ENCODE measurements at regions not wholly inside any gene's neighbourhood (a gene's known extent, or its start where the extent isn't known, plus 50 kb on each side); places are given as distances from the start of the nearest gene placed in this dataset.

DNA sequence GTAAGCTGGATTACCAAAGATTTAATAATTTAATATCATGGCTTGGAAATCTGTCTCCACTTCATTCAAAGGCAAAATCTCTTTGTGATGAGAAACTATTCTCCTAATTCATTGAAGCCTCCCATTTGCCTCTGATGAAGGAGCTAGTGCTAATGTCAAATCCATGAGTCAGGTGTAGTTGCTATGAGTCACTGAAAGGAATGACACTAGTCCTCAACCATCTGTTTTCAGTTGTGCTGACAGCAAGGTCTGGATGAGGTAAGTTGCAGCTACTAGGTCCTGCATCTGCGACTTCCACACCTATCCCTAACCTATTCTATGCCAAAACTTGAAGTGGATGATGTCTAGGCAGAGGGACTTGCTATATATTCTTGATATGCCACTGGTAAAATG is 324.0 kb upstream of the UBE2E3 start:
- no peak for DNase-seq

DNA sequence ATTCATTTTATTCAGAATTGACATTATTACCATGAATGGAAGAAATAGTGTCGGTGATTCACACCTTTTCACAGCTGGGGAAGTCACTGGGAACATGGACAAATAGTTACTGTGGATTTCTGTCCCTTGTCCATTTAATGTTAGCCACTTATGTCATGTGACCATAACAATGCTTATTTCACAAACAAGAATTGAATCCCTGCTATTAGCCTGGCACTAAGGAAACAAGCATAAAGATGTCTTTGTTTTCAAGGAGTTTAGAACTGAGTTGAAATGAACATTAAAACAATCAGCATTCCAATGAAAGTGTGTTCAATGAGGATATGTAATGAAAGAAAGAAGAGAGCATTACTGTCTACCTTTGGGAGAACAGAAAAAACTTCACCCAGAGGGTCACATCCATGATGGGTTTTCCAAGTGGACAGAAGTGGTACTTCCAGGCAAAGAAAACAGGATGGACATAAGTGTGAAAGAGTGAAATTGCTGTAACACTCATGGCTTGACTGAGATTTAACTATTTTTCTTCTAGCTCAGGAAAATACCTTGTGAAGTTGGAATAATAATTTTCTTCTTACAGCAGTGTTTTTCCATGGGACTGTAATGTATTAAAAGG is 324.5 kb upstream of the UBE2E3 start:
- DNase-seq, result no peak

- DNase-seq, result no peak
Observed at GRCh38 chr2:180655393-180655792, 325.0 kb upstream of the UBE2E3 start.

GRCh38 chr2:180653481-180653880 is 326.9 kb upstream of the UBE2E3 start:
- DNase-seq, result no peak

GRCh38 chr2:180652794-180653193 is 327.6 kb upstream of the UBE2E3 start:
- no peak for DNase-seq

DNA sequence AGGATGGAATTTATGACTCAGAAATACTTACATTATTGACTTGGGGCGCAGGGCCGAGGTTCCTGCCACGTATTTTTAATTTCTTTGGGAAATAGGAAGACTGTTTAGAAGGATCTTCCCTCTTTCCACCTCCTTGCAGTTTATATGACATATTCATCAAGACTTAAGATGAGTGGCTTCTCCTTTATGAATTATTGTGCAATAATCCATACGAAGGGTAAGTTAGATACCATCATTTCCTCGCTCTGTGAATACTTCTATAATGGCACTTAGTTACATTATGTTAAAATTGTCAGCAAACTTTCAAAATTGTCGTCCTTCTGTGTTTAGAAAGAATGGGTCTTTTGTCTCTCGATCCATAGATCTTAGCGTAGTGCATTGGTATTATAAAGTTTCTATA is 328.8 kb upstream of the UBE2E3 start:
- no peak for DNase-seq

GRCh38 chr2:180647621-180648020 is 332.8 kb upstream of the UBE2E3 start:
- no peak for DNase-seq

DNA sequence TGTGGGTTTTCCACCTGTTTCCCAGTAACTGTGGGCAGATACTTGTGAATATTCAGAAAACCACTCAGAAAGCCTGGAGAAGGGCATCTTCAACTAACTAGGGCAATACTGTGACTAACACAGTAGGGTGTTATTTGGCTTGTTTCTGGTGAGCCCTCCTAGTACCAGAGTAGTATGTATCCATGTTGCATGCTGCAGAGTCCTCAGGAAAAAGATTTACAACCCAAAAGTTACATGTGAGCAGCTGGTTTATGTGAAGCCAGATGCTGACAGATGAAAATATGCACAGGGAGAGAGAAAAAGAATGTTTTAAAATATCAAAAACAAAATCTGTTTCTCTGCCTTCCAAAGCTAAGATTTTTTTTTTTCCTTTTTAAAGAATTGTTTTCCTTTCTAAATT is 333.2 kb upstream of the UBE2E3 start:
- no peak for DNase-seq

DNA sequence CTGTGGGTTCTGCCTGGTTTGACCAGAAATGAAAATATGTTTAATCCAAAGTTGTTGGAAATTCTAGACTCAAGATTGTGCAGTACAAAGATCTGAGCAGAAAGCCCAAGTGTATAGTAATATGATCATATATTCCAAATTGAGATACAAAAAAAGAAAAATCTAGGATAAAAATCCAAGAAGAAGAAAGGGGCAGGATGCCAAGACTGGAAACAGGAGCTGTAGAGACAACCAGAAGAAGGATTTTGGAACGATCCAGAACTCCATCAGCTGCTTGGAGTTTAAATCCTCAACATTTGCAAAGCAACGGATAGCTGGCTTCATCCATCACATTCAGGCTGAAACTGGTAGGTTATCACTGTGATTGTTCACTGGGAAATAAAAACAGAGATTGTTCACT is 333.6 kb upstream of the UBE2E3 start:
- no peak for DNase-seq

GRCh38 chr2:180644709-180645108 is 335.7 kb upstream of the UBE2E3 start:
- DNase-seq, result no peak

DNA sequence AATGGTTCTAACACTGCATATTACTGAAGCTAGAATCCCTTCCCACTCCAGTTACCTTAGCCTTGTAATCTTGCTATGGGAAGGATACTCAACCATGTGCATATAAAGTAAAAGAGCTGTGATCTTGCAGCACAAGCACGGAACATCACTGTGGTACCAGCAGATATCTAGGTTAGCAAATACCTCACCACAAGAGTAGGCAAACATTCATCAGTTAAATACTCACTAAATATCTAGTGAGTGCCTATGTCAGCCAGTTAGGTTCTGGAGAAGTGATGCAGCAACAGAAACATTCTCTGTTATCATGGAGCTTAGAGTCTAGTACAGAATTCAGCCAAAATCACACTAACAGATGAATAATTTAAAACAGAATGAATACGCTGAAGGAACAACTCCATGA is 349.6 kb upstream of the UBE2E3 start:
- no peak for DNase-seq

DNA sequence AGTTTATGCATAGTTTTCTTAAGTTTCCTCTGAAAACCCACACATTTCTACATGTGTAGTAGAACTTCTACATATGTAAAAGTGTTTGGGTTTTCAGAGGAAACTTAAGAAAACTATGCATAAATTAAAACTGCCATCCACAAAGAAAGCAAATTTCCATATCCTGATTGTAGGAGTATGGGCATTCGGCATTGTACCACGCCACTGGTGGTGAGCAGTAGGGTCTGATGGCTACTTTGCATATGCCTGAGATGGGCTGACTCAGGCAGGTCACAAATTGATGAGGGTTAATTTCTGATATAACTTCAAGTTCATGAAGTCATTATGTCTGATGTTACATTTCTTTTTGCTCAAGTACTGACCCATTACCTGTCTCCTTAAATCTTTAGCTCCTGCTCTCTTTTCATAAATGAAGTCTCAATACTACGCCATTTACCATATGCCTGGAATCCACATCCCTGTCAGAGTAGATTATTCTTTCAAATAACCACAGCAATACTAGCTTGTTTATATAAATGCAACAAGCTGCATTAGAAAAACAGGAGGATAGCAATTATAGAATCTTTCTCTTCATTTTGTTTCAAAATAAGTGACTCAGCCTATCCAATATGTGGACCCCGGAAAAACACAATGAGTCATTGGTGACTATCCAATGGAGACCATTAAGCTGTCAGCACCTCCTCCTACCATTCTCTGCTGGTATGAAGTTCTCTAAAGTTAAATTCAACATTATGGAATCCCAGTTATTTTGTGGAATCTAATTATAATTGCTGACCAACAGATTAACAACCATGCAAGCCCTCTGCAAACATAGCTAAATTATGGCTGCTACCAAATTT is 355.2 kb upstream of the UBE2E3 start:
- DNase-seq, result no peak

DNA sequence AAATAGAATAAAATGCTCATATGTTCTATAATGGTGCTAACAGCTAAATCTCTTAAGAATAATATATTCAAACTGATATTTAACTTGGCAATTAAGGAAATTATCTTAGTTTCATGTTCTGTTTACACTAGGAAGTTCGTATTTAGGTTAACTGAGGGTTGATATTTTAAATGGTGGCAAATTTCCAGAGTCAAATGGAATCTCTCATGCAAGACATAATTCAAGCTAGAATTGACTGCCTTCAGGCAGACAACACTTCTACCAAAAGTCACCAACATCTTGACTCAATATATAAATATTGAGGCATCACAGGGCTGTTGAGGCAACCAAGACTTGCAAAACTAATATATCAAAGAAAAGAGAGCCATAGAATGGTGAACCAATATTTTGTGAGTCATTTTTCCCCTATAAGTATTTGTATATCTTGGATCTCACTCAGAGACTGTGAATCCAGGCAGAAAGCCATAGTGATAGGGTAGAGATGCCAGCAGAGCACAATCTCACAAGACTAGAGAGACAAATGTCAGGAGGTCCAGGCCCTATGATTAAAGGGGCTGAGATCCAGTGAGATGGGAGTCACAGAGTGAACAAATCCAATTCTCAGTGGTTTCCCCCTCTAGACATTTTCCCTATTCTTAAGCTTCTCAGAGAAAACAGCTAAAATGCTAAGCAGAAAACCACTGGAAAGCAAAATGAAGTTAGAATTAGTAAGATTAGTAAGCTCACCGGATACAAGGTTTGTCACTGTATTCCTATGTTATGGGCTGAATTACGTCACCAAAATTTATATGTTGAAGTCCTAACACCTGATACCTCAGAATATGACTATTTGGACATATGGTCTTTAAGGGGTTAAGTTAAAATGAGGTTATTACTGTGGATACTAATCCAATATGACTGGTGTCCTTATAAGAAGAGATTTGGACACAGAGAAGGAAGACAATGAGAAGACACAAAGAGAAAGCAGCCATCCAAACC is 358.2 kb upstream of the UBE2E3 start:
- DNase-seq, result no peak

DNA sequence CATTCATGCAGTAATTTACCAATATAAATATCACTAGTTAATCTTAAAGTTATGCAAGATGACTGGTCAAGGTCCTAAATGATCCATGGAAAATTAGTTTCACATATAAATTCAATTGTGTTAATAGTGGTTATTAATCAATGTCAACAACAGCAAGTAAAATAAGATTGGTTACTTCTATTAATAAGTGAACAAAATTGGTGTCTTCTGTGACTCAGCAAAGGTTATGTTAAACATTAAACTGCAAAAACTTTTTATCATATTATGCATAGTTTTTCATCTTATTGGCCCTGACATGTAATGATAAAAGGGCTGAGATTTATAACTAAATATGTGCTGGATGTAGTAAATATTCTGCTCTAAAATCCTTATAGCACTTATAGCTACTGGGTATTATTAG is 359.0 kb upstream of the UBE2E3 start:
- DNase-seq, result no peak

- no peak for DNase-seq
Observed at GRCh38 chr2:180618570-180618969, 361.8 kb upstream of the UBE2E3 start.

DNA sequence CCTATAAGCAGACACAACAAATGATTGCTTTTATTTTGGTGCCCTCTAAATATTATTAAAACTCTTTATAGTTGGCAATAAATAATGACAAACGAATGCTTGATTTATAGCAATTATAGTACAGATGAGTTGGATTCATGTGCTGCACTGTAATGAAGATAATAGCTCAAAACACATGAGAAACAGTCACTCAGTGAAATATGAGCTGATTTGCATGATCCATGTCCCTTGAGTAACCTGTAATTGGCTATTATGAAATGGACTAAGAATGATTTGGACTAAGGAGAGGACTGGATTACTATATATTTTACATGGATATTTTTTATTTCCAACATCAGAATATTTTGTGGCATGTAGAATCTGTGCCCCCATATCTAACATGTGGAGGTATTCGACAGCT is 365.6 kb upstream of the UBE2E3 start:
- no peak for DNase-seq

GRCh38 chr2:180609626-180610340 is 370.6 kb upstream of the UBE2E3 start:
- DNase-seq, result no peak

DNA sequence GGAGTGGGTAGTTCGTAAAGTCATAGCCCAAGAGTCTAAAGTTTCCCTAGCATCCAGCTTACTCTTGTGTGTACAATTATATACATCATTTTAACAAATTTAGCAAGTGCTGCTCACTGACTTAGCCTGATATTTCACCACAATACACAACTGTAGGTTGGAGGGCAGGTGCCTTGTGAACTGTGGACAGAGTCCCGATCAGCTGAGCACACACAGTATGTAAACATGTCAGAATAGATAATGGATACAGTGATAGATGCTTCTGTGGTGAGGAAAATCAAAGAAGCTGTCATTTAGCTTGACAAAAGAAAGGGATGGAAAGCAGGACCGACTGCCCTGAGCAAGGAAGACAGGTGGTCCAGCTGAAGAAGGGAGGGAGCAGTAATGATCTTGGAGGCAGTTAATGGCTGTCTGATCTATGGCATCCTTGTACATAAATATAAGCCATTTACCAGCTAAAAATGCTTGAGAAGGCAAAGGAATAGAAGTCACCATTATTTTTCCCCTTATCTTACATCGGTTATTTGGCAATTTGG is 372.8 kb upstream of the UBE2E3 start:
- peak; percentile 47 for DNase-seq

DNA sequence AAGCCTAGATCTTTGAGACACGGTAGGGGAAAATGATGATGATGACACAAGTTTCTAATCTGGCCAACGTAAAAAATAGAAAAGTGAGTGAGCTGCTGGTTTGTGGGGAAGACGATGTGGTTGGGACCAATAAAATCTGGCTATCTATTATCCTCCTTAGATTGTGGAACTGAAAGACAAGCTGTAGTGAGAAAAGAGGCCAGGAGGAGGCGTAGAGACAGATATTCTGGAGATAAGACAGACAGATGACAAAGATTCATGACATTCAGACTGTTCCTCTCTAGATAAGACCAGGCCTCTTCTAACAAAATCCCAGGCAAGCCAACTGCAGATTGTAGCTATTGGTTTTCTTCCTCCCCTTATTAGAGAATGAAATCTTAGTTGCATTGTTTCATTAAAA is 376.3 kb upstream of the UBE2E3 start:
- no peak for DNase-seq

GRCh38 chr2:180601016-180601415 is 379.4 kb upstream of the UBE2E3 start:
- no peak for DNase-seq

DNA sequence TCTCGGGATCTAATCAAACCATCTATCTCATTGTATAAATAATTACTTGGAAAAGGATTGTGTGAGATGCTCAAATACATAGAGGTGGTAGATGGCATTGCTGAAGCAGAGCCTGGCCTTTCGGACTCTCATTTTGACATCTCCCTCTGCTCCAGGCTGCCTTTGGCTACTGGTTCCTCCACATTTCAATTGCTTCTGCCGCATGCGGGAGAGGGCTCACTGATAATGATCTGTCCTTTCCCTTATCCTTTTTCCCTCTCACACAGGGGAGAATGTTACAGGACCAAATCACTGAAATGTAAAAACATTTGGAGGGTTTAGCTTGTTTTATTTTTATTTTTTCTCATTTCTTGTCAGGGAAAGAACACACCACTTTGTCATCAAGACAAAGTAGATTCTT is 380.6 kb upstream of the UBE2E3 start:
- DNase-seq, result no peak

DNA sequence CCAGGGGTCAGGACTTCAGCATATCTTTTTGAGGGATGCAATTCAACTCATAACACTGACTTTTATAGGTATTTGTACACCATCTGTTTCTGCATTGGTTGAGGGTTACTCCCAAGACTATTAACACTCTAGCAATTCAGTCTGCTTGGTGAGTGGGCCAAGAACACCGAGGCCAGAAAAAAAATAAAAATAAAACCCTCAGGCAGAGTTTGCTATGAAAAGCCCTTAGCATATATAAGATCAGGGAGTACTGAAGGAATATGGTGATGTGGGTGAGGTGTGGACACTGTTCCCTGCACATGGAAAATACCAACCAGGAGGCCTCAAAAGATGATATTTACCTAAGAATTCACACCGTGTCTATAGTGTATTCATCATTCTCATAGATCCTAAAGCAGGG is 383.2 kb upstream of the UBE2E3 start:
- no peak for DNase-seq

DNA sequence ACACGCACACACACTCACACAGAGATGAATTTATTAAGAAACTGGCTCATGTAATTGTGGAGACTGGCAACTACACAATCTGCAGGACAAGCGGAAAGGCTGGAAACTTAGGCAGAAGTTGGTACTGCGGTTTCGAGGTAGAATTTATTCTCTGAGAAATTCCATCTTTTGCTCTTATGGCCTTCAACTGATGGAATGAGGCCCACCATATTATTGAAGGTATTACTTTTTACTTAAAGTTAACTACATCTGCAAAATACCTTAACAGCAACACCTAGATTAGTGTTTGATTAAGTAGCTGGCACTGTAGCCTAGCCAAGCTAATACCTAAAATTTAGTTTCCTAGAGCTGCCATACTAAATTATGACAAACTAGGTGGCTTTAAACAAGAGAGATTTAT is 384.0 kb upstream of the UBE2E3 start:
- no peak for DNase-seq

Data from NCI-H2029 treated with DMSO at 0.1 percent for 48 hours (cell line).